GM11168 (cell line): ENCODE measurements at regions not wholly inside any gene's neighbourhood (a gene's known extent, or its start where the extent isn't known, plus 50 kb on each side); places are given as distances from the start of the nearest gene placed in this dataset.

Source experiments
- in situ Hi-C: fragments of 300-500 bp; cut with MboI; formaldehyde crosslinking; loops from one replicate; pipeline ENCODE4 v1.12.0; 2022; ENCODE audit warnings: low sequenced_read_pairs; ENCODE audit not compliant: unreplicated experiment

DNA sequence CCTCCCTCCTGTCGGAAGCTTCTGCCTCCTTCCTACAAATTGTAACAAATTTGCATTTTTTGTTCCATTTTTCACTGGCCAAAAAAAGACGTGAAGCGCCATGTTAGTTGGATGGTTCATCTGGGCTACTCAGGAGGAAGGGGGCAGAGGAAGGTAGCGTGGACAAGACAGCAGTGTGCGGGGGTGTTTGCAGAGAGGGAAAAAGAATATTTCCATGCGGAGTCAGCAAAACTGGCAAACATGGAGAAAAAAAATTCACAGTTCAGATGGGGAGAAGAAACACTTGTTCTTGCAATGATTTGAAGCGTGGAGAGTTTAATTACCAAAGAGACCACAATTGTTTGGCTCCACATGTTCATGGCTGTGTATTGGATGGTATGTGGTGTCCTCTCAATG, 138.8 kb upstream of the ERCC4 start:
- in situ Hi-C loops, result no loop called here

DNA sequence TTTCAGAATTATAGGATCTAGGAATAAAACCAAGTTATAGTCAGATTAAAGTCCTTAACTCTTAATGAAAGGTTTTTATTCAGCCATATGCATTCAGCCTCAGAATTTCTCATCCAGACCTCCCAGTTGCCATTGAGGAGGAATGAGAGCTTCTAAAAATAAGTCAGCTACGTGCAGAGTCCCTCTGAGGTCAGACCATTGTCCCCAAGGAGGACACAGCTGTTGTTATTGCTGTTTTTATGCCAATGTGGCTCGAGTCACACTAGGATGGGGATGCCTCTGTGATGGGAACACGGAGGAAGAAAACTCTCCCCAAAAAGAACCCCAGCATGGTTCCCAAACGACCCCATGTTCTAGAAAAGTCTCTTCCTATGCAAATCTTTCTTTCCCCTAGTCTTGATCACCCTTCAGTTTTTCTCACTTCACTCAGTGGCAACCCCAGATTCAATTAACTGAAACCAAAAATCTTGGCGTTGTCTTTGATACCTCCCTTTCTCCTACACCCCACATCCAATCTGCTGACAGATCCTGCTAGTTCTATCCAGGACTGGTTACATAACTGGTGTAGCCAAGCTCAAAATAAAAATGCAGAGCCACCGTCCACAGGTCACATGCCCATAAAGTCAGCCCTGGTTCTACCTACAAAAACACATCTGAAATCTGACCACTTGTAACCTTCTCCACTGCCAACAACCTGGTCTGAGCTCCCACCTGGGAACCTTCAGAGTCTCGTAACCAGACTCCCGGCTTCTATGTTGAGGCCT, 138.2 kb upstream of the ERCC4 start:
- in situ Hi-C loops, result no loop called here

DNA sequence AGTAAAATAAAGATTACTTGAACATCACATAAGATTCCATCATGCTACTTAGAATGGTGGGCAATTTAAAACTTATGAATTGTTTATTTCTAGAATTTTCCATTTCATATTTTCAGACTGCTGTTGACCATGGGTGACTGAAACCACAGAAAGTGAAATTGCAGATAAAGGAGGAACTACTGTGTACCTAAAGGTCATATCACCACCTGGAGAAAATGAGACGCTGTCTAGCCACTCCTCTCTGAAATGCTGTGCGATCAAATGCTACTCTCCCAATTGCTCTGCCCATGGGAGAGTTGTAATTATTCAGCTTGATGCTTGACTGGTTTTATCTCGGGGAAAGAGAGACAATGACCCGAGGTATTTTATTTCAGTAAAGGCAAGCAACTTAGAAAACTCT, 128.9 kb upstream of the ERCC4 start:
- in situ Hi-C loops, result no loop called here

DNA sequence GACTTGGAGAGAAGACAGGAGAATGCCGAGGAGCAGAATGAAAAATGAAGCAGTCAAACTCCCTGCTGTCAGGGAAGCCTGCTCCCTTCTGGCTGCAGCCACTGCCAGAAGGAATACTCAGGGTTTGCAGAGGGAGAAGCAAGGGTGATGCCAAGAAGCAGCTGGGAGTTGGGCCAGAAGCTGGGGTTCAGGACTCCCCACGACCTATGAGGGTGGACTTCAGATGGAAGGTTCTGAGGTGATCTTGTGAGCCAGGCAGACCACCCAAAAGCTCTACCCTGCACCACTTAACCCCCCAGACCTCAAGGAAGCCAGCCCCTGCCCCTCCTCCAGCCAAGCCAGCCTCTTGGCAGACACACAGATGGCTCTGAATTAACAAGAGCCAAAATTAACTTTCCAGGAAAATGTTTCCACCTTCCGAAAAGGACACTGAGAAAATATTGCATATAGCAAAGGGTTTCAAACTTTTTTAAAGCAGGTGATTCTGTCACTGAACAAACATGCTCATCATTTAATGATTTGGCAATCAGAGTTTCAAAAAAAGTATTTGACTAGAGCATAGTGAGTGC, 126.0 kb upstream of the ERCC4 start:
- in situ Hi-C loops, result no loop called here

DNA sequence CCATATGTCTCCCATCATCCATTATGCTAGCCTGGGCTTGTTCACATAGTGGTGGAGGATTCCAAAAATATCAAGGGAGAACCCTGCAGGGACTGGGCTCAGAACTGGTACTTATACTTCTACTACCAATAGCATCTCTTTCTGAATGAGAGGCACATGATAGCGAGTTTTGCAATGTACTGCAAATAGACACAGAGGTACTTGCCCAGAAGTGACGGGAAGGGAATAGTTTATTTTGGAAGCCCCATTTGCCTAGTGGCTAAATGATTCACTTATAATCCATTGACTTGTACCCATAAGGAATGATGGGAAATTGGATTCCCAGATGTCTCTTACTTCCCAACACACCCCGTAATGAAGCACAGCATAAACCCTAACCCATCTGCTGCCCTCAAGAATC, 124.8 kb upstream of the ERCC4 start:
- in situ Hi-C loops, result no loop called here

DNA sequence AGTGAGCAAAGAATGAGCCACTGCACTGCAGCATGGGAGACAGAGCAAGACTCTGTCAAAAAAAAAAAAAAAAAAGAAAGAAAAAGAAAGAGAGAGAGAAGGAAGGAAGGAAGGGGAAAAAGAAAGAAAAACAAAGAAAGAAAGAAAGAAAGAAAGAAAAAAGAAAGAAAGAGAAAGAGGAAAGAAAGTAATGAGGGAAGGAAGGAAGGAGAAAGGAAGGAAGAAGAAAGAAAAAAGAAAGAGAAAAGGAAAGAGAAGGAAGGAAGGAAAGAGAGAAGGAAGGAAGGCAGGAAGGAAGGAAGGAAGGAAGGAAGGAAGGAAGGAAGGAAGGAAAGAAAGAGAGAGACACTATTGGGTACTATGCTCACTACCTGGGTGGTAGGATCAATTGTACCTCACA, 122.2 kb upstream of the ERCC4 start:
- in situ Hi-C loops, result no loop called here

DNA sequence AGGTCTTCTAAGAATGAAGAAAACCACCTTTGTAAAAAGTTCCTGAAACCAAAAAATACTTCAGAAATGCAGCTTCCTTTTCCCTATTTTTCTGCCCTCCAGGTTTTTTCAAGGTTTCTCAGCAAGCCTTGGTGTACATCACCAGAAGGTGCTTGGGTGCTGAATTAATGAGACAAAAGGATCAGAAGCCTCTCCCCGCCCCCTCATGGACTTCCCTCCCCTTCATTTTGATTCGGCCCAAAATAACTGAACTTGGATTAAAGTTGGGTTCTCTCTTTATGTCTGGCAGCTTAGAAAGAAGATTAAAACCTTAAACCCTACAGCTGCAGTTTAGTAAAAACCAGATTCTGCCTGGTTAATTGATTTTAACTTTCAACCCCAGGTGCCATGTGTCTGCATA, 121.7 kb upstream of the ERCC4 start:
- in situ Hi-C loops, result no loop called here

DNA sequence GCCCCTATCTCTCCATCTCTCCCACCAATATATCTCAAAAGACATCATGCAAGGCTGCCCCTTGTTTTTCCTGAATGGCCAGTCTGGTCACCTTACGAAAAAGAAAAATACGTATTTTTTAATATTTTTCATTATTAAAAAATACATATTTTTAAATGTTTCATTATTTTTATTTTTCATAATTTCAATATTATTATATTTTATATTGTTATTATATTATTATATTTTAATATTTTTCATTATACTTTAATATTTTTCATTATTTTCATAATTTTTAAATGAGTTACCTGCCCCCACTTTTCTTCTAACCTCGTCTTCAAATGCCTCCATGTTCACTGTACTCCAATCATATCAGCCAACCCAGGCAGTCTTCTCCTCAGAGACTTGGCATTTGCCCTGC, 116.0 kb upstream of the ERCC4 start:
- in situ Hi-C loops, result no loop called here

DNA sequence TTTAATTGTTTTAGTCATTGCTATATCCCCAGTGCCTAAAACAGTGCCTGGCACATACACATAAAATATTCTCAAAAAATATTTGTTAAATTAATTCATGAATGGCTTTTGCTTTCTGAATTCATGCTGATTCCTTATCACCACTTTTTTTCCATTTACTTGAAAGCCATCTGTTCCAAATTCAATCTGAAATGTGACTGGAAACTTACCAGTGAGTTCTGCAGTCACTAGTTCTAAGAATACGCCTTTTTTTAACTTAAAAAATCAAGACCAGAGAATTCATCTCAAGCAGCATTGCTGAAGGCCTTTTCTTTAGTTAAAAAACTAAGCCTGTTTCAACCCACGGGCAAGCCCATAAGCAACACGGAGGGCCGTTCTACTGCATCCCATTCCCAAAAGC, 114.0 kb upstream of the ERCC4 start:
- in situ Hi-C loops, result no loop called here

DNA sequence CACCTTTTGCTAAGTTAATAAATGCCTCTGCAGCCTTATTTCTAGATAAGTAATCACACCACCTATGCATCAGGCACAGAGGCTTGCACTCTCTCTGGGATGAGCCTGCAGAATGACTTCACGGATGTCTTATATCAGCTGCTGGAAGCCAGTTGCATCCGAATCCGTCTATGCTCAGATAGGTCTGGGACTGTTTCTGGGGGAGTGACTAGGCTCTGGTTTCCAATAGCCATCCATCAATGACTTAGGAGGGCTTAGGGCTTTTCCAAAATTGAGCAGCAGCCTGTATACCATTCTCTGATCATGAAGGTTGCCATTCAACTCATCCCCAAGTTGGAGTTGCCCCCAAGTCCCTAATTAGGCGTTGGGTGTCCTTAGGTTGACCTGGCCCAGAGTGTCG, 113.3 kb upstream of the ERCC4 start:
- in situ Hi-C loops, result no loop called here

DNA sequence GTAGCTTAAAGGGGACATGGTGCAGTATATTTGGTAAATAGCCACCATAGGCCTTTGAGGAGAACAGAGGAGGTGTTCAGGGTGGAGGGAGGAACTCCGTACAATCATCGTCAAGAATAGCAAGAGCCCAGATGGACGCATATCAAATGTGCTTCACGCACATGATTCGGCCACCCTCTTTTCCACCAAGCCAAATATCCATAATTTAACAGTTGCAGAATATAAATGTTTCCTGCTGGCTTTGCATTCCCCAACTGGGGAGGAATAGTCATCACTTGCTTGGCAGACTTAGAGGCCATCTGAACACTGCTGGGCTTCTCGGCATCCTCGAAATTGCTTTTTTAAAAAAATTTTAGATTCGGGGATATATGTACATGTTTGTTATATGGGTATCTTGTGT, 111.9 kb upstream of the ERCC4 start:
- in situ Hi-C loops, result no loop called here

DNA sequence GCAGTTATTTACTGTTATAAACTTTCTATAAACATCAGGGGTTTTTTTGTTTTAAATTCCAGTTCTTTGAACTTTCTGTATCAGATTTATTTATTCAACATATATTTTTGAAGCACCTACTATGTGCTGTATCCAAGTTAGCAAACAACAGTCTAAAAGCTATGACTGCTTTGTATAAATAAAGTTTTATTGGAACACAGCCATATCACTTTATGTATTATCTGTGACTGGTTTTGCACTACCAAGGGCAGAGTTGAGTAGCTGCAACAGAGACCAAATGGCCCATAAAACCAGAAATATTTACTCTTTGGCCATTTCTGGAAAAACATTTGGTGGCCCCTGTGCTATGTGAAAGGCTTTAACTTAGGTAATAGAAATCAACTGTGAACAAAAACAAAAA, 110.2 kb upstream of the ERCC4 start:
- in situ Hi-C loops, result no loop called here

DNA sequence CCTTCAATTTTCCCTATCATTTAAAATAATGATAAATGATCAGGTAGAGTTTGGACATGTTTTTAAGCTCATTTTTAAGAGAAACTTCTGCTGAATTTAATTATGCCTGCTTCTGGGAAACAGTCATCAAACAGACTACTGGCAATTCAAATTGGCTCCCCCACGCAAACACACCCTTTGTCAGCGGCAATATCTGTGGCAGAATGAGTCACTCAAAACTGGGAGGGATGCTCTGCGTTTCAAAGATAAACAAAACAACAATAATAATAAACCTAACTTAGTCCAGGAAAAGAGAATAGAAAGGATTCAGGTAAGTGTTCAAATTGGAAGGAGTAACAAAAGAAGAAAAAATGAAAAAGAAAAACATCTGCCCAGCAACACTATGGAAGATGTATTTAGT, 108.1 kb upstream of the ERCC4 start:
- in situ Hi-C loops, result no loop called here

DNA sequence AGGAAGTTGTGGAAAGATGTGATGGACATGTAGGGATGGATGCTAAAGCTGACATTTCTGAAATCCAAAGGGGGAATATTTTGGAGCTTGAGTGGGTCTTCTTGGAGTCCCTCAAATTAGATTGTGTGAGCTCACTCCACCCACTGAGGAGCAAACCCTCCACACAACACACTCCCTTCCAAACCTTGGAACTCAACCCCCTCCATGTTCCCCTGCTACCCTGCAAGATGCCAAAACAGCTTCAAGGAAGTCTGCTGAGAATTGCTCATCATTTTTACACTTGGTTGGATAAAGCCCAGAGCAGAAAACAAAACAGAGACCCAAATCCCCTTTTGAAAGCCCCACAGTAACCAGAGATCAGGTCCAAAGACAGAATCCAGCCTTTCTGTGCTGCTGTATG, 103.3 kb upstream of the ERCC4 start:
- in situ Hi-C loops, result no loop called here

DNA sequence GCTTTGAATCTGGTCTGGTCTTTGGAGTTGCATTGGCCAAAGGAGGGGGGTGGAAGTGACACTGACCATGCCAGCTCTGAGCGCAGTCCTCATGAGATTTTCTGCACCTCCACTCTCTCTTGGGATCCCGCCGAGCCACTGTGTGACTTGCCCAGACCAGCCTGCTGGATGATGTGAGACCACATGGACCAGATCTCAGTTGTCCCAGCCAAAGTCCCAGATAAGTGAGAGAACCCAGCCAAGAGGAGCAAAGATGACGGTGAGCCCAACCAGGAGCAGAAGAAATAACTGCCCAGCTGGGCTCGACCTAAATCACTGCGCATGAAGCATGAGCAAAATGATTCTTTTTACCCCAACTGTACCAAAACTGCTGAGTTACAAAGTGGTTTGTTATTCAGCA, 96.5 kb upstream of the ERCC4 start:
- in situ Hi-C loops, result no loop called here

DNA sequence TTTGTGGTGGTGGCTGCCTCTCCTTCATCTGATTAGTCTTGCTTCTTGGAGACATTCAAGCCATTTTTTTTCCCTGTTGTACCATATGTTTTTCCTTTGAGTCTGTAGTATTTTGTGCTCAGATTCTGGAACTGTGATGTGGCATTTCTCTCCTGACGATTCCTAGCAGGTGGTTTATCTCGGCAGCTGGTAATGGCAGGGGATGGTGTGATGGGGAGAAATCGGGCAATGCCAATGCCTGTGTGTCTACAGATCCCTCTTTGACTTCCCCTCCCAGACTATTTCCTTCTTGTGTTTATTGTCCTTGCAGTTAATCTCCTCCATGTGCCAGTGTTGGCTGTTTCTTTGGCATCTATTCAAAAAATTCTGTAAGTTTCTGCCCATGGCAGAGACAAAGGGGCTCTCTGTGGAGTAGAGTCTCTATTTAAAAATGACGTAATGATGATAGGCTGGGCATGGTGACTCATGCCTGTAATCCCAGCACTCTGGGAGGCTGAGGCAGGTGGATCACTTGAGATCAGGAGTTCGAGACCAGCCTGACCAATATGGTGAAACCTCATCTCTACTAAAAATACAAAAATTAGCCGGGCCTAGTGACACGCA, 90.2 kb upstream of the ERCC4 start:
- in situ Hi-C loops, result no loop called here

DNA sequence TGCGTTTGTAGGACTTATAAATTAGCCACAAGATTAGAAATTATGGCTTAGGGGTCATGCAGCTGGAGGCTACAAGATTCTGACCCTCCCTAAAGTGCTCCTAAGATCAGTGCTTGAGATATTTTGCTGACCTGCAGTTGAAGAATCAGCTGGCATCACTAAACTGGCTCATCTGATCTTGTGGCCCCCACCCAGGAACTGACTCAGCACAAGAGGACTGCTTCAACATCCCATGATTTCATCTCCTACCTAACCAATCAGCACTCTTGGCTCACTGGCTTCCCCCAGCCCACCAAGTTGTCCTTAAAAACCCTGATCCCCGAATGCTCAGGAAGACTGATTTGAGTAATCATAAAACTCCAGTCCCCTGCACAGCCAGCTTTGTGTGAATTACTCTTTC, 86.4 kb upstream of the ERCC4 start:
- in situ Hi-C loops, result no loop called here

DNA sequence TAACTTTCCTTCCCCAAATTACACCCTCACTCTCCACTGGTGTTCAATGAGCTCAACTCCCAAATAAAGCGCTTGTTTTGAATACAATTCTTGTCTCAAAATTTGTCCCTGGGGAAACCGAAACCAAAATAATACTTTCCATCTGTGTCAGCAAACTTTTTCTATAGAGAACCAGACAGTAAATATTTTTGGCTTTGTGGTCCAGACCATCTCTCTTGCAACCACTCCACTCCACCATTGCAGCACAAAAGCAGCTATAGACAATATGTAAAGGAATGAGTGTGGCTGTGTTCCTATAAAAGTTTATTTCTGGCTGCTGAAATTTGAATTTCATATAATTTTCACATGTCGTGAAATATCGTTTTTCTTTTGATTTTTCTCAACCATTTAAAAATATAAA, 84.6 kb upstream of the ERCC4 start:
- in situ Hi-C loops, result no loop called here

DNA sequence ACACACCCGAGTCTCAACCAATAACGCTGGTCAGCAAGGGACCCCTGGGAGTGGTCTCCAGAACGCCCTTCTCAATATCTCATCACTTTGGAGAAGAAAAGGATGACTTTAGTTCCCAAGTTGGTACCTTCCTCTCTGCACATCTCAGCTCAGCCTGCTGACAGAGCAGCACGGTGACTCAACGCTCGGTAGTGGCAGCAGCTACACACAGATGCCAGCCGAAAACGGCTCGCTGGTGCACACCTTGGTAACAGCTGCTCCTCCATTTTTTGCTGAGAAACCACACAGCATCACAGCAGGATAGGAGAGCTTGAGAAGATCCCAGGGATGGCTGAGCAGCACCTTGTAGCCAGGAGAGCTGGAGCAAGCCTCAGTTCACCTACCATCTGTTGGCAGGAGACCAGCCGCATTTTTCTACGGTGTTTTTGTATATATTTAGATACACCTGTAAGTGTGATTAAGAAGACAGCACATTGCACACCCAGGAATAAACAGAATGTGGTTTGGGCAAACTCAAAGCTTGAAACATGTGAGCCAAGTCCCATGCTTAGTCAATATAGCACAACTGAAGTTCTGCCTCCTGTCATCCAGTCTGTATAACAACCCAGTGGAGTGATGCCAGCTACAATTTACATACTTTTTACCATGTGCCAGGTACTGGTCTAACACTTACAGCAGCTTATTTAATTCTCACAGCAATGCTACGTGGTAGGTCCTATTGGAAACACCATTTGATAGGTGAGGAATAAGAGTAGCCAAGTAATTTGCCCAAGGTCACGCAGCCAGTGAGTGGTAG, 83.8 kb upstream of the ERCC4 start:
- in situ Hi-C loops, result no loop called here

DNA sequence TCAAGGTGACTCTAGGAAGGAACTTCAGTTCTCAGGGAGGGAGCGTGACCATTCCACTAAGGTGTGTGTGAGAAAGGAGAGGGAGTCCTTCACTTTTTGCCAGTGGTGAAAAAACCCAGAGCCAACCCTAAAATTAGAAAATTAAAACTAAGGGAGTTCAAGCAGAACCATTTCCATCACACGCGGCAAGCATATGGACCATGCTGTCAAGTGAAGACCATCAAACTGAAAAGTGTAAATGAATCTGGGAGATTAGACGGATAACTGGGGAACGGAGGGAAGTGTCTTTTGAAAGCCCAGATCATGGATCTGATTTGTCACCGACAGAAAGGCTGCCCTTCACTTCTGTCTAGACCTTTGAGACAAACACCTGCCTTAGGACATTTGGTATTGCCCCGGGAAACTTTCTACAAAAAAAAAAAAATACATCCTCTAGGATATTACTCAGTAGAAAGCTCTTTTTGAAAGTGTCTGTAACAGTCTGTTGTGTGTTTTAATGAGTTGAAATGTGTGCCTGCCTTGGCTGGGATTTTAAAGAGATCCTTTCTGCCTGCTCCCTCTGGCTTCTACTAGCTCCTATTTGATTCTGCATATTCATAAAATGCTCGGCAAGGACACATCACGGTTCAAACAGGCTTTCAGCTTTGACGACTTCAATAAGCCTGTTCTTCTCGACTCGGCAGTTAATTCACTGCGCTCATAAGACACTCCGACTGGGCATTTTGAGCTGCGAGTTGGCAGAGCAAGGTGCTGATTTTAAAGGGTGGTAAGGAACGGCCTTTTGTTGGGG, 81.4 kb upstream of the ERCC4 start:
- in situ Hi-C loops, result no loop called here
